Body of pancreas (tissue), 4 donors: ENCODE measurements at regions not wholly inside any gene's neighbourhood (a gene's known extent, or its start where the extent isn't known, plus 50 kb on each side); places are given as distances from the start of the nearest gene placed in this dataset.
"Not testable (repeated sequence)": the region's sequence is repeated elsewhere in the genome, so short reads cannot be mapped to it uniquely, and the experiment has no call there.

ENCODE experiments used
- ATAC-seq: fragments of 150-250 bp; one replicate; pipeline ENCODE4 v1.9.1; 2016
- DNase-seq, 4 donors: peaks; one replicate each; pipeline ENCODE4 v3.0.0-alpha.2; 2019
- H3K27ac ChIP-seq, 4 donors: fragments of 200-600 bp; sonication (generic); 1 replicate in 3 of 4; 2 replicates in 1 of 4; pipeline versions ENCODE4 v1.5.1 to v1.6.1; 2016 to 2019; ENCODE audit warnings: mild to moderate bottlenecking in 1 of 4, mixed read lengths in 1 of 4, moderate library complexity in 1 of 4
- H3K27me3 ChIP-seq, 2 donors: fragments of 200-600 bp; sonication (generic); one replicate each; pipeline ENCODE4 v1.6.0; 2016; ENCODE audit warnings: mild to moderate bottlenecking in 1 of 2
- H3K36me3 ChIP-seq, 2 donors: fragments of 200-600 bp; sonication (generic); replicated peaks in 1 of 2; 2 replicates each; pipeline ENCODE4 v1.5.1; 2016; ENCODE audit warnings: low read depth in 2 of 2; ENCODE audit not compliant: insufficient read depth in 1 of 2
- H3K4me1 ChIP-seq: fragments of 200-600 bp; sonication (generic); one replicate; pipeline ENCODE4 v1.6.0; 2016
- H3K4me3 ChIP-seq, 2 donors: fragments of 200-600 bp; sonication (generic); 1 replicate in 1 of 2; 2 replicates in 1 of 2; pipeline ENCODE4 v1.5.1; 2016 to 2019
- H3K9me3 ChIP-seq, 3 donors: fragments of 200-600 bp; sonication (generic); 1 replicate in 2 of 3; 2 replicates in 1 of 3; pipeline ENCODE4 v1.5.1; 2016
- POLR2A ChIP-seq, 3 donors: fragments of 450-650 bp; IDR thresholded peaks; one replicate each; pipeline ENCODE4 v1.6.1; 2016; ENCODE audit warnings: antibody characterized with exemption in 3 of 3, mild to moderate bottlenecking in 2 of 3
- WGBS, 2 donors: methylation state at CpG; one replicate each; pipeline ENCODE4 v1.1.5; 2017; 5-methylcytosine and 5-hydroxymethylcytosine counted together
- intact Hi-C: fragments of 100-400 bp; cut with DNase I; formaldehyde crosslinking; loops from one replicate; pipeline ENCODE4 v1.15.1; 2023
- TF ChIP-seq, protein P1 (sequence below), 7 experiments: fragments of 450-650 bp in 4 of 7; fragments of 200-600 bp in 3 of 7; sonication (generic) in 3 of 7; IDR thresholded peaks; one replicate each; pipeline ENCODE4 v1.5.1; 2016 to 2019; ENCODE audit warnings: antibody characterized with exemption in 7 of 7

DNA sequence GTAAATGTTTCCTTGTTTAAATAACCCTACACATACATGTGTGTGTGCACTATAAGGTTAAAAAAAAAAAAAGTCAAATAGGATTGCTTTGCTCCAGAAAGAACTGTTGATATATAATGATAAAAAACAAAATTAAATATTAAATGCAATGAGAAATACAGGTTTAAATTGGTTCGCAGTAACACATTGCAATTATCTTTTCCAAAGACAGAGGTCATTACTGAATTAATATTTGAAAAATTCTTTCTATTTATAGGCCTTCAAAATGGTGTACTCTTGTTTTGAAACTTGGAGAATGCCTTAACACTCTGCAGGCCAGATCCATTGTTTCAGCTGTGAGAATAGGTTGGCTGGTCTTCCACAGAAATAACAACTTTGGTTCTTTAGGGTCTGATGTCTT, 319.0 kb upstream of the NUDT12 start:
- Histone ChIP-seq H3K27ac (no peak overlapping the region), H3K36me3 (no peaks in the 10 kb centered on the region), H3K4me3 (no peak overlapping the region), H3K9me3 (no peaks in the 10 kb centered on the region), H3K27me3 (no peaks in the 10 kb centered on the region), H3K4me1 (no peaks in the 10 kb centered on the region)
- no peak for TF ChIP-seq POLR2A (IDR thresholded peaks at IDR 0.05)
- TF ChIP-seq, protein P1, sequence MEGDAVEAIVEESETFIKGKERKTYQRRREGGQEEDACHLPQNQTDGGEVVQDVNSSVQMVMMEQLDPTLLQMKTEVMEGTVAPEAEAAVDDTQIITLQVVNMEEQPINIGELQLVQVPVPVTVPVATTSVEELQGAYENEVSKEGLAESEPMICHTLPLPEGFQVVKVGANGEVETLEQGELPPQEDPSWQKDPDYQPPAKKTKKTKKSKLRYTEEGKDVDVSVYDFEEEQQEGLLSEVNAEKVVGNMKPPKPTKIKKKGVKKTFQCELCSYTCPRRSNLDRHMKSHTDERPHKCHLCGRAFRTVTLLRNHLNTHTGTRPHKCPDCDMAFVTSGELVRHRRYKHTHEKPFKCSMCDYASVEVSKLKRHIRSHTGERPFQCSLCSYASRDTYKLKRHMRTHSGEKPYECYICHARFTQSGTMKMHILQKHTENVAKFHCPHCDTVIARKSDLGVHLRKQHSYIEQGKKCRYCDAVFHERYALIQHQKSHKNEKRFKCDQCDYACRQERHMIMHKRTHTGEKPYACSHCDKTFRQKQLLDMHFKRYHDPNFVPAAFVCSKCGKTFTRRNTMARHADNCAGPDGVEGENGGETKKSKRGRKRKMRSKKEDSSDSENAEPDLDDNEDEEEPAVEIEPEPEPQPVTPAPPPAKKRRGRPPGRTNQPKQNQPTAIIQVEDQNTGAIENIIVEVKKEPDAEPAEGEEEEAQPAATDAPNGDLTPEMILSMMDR (IDR thresholded peaks at IDR 0.05), result no peak
- 61 to 66% methylated on average over 1 of the region's 1 CpG for WGBS, 2 donors
- intact Hi-C loops, result no loop called here
- no peak for ATAC-seq
- DNase-seq, result no peak

DNA sequence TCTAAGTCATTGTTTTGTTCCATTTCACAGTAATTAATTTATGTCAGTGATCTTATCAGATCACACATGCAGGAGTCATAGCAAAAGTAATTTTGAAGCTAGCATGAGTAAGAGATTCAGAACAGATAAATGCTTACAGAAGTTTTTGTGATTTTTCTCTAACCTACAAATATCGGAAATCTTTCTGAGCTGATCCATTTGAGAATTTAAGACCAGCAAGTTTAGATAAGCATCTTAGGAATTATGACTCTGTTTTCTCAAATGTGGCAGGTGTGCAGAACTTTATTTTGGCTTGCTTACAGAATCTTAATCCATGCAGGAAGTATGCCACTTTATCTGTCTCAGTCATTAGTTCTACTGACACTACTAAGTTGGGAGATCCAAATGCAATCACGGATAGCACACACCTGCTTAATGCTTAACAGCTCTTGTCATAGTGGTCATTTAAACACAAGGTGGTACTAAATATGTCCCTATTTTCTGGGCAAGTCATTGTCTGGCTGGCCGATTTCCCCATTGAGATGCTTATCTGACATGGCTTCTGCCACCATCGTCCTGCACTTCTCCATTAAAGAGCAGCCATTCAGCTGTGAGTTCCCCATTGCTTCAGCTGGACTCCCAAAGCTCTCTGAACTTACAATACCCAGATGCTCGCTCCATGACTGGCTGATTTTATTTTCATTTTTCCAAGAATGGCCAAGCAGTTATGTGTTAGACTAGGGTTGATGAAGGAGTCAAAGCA, 305.4 kb upstream of the NUDT12 start:
- Histone ChIP-seq H3K36me3 (no peaks in the 10 kb centered on the region), H3K27ac (no peak overlapping the region), H3K4me1 (no peaks in the 10 kb centered on the region), H3K27me3 (no peaks in the 10 kb centered on the region), H3K4me3 (no peak overlapping the region), H3K9me3 (no peaks in the 10 kb centered on the region)
- intact Hi-C loops, result no loop called here
- ATAC-seq, result no peak
- DNase-seq, result no peak
- 52 to 60% methylated on average over 5 of the region's 5 CpGs for WGBS, 2 donors
- TF ChIP-seq POLR2A (IDR thresholded peaks at IDR 0.05), result no peak
- TF ChIP-seq, protein P1 (IDR thresholded peaks at IDR 0.05), result no peak

DNA sequence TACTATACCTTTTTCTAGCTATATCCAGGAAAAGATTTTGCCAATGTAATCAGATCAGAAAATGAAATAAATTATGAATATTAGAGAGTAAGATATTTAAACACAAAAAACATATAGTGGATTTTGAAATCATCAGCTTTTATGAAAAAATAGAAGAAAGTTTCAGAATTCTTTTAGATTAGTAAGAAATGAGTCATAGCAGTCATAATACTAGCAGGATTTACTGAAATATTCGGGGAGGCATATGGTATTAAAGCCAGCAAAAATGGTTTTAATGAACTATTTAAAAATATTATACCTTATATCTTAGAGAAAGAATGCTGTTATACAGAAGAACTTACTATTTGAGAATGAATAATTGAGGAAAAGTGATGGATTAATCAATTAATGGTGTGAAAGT, 303.6 kb upstream of the NUDT12 start:
- no peak for ATAC-seq
- Histone ChIP-seq H3K27ac (no peak overlapping the region), H3K9me3 (no peaks in the 10 kb centered on the region), H3K4me1 (no peaks in the 10 kb centered on the region), H3K36me3 (no peaks in the 10 kb centered on the region), H3K27me3 (no peaks in the 10 kb centered on the region), H3K4me3 (no peak overlapping the region)
- intact Hi-C loops, result no loop called here
- no peak for DNase-seq
- 88% methylated on average over 1 of the region's 1 CpG for WGBS, 2 donors
- TF ChIP-seq, protein P1 (IDR thresholded peaks at IDR 0.05), result no peak
- no peak for TF ChIP-seq POLR2A (IDR thresholded peaks at IDR 0.05)

DNA sequence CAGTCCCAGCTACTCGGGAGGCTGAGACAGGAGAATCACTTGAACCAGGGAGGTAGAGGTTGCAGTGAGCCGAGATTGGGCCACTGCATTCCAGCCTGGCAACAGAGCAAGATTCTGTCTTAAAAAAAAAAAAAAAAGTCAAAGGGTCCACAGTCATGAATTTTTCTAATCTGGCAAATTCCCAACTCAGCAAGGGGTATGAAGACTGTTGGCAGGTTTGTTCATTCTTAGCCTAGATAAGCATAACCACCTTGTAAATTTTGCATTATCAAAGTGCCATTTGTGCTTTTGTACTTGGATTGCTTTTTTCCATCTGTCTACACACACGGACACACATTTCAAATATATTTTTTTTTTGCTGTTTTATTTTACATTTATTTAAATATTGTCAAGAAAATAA, 299.8 kb upstream of the NUDT12 start:
- Histone ChIP-seq H3K27ac (no peak overlapping the region), H3K9me3 (no peaks in the 10 kb centered on the region), H3K4me1 (no peaks in the 10 kb centered on the region), H3K4me3 (no peak overlapping the region), H3K27me3 (peaks cover 0 to 3% of the 10 kb centered on the region in 2 donors), H3K36me3 (no peaks in the 10 kb centered on the region)
- no peak for ATAC-seq
- intact Hi-C loops, result no loop called here
- WGBS, 2 donors, result 39 to 76% methylated on average over 3 of the region's 3 CpGs
- TF ChIP-seq, protein P1 (IDR thresholded peaks at IDR 0.05), result no peak
- no peak for TF ChIP-seq POLR2A (IDR thresholded peaks at IDR 0.05)
- DNase-seq, result no peak

DNA sequence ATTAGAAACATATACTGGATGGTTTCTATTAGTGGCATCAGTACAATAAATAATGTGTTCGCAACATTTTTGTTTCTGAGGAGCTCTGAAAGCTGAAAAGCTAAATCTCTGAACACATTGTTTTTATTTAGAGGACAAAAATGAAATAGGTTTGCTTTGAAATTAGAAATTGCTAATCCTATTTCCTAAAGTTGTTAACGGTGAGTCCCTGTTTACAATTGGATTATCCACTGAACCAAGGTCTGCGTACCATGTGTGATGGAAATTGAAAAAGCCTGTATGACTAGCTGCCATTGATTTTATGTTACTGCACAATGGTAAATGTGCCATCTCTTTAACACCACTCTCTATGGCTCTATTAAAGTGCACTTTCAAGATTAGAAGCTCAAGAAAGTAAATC, 297.7 kb upstream of the NUDT12 start:
- no peak for DNase-seq
- intact Hi-C loops, result no loop called here
- no peak for ATAC-seq
- H3K36me3 ChIP-seq, result no peaks in the 10 kb centered on the region
- H3K9me3 ChIP-seq, result no peaks in the 10 kb centered on the region
- H3K27ac ChIP-seq, result no peak overlapping the region
- no peaks in the 10 kb centered on the region for H3K4me1 ChIP-seq
- H3K27me3 ChIP-seq, result peaks cover 0 to 3% of the 10 kb centered on the region in 2 donors
- WGBS, 2 donors, result 61 to 62% methylated on average over 3 of the region's 3 CpGs
- TF ChIP-seq, protein P1 (IDR thresholded peaks at IDR 0.05), result no peak
- H3K4me3 ChIP-seq, result no peak overlapping the region

DNA sequence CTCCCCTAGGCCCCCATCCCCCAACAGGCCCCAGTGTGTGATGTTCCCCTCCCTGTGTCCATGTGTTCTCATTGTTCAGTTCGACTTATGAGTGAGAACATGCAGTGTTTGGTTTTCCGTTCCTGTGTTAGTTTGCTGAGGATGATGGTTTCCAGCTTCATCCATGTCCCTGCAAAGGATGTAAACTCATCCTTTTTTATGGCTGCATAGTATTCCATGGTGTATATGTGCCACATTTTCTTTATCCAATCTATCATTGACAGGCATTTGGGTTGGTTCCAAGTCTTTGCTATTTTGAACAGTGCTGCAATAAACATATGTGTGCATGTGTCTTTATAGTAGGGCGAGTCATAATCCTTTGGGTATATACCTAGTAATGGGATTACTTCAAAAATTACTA, 295.8 kb upstream of the NUDT12 start:
- 80 to 92% methylated on average over 3 of the region's 3 CpGs for WGBS, 2 donors
- not testable (repeated sequence) for H3K4me1 ChIP-seq, H3K27ac ChIP-seq

More for the DNA sequence above, 295.8 kb upstream of the NUDT12 start:
- H3K36me3 ChIP-seq, H3K4me3 ChIP-seq, H3K9me3 ChIP-seq, ATAC-seq, DNase-seq, intact Hi-C loops, H3K27me3 ChIP-seq: not testable (repeated sequence)
